ENCODE measurements at regions not wholly inside any gene's neighbourhood (a gene's known extent, or its start where the extent isn't known, plus 50 kb on each side); places are given as distances from the start of the nearest gene placed in this dataset.

DNA sequence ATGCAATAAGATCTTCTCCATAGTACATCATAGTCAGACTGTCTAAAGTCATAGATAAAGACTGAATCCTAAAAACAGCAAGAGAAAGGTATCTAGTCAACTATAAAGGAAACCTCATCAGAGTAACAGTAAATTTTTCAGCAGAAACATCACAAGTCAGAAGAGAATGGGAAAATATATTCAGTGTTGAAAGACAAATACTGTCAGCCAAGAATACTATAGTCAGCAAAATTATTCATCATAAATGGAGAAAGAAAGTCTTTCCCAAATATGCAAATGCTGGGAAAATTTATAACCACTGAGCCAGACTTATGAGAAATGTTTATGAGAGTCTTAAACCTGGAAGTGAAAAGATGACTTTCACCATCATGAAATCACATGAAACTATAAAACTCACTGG lies 136.7 kb downstream of the KDR start:
- TF ChIP-seq EP300 (IDR thresholded peaks at IDR 0.05) (no peak), POLR2A (IDR thresholded peaks at IDR 0.05) (no peak)
- TF ChIP-seq, protein P1, sequence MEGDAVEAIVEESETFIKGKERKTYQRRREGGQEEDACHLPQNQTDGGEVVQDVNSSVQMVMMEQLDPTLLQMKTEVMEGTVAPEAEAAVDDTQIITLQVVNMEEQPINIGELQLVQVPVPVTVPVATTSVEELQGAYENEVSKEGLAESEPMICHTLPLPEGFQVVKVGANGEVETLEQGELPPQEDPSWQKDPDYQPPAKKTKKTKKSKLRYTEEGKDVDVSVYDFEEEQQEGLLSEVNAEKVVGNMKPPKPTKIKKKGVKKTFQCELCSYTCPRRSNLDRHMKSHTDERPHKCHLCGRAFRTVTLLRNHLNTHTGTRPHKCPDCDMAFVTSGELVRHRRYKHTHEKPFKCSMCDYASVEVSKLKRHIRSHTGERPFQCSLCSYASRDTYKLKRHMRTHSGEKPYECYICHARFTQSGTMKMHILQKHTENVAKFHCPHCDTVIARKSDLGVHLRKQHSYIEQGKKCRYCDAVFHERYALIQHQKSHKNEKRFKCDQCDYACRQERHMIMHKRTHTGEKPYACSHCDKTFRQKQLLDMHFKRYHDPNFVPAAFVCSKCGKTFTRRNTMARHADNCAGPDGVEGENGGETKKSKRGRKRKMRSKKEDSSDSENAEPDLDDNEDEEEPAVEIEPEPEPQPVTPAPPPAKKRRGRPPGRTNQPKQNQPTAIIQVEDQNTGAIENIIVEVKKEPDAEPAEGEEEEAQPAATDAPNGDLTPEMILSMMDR (IDR thresholded peaks at IDR 0.05) = no peak

All from suprapubic skin (tissue), 3 donors.